A549 (cell line): ENCODE measurements at regions not wholly inside any gene's neighbourhood (a gene's known extent, or its start where the extent isn't known, plus 50 kb on each side); places are given as distances from the start of the nearest gene placed in this dataset.

ENCODE experiments used
- ATAC-seq, 2 experiments: fragments of 200-7000 bp in 1 of 2; fragments of >200 bp in 1 of 2; cut with Nextera tagmentation in 1 of 2; cut with Tn5 transposase in 1 of 2; 3 replicates each; pipeline versions ENCODE4 v1.8.0 to v1.9.1; 2018 to 2020; ENCODE audit warnings: mild to moderate bottlenecking in 1 of 2, moderate library complexity in 1 of 2
- CTCF ChIA-PET: fragments of 300-600 bp; sonication (Branson Sonifier 250); formaldehyde crosslinking; extraction: SDS; loops from one replicate; lab custom pipeline; 2021; ENCODE audit warnings: antibody characterized with exemption, inconsistent platforms; lab: Yijun Ruan, JAX
- POLR2A ChIA-PET: fragments of 350-600 bp; formaldehyde crosslinking; extraction: SDS; loops from one replicate; lab custom pipeline; 2021; ENCODE audit warnings: antibody characterized with exemption, inconsistent platforms; lab: Yijun Ruan, JAX
- DNase-seq, 2 experiments: peaks; one replicate each; pipeline versions ENCODE4 v3.0.0 to v3.0.0-alpha.2; 2011 to 2016; ENCODE audit warnings: low read depth in 1 of 2, low spot score in 1 of 2
- FAIRE-seq: peaks from 2 replicates; lab custom pipeline; 2011; peaks lifted over from hg19 to GRCh38; lab: Jason Lieb, UNC
- H3K27ac ChIP-seq, 2 experiments: fragments of >200 bp; sonication (Bioruptor Twin); formaldehyde crosslinking; 3 replicates each; pipeline ENCODE4 v1.5.1; 2016 to 2017
- H3K4me1 ChIP-seq: fragments of >200 bp; sonication (Bioruptor Twin); formaldehyde crosslinking; 3 replicates; pipeline ENCODE4 v1.6.1; 2016
- H3K4me2 ChIP-seq: fragments of >200 bp; sonication (Bioruptor Twin); formaldehyde crosslinking; 3 replicates; pipeline ENCODE4 v1.6.1; 2016
- H3K4me3 ChIP-seq: fragments of >200 bp; sonication (Bioruptor Twin); formaldehyde crosslinking; 3 replicates; pipeline ENCODE4 v1.5.1; 2016
- H3K9me3 ChIP-seq: fragments of >200 bp; sonication (Bioruptor Twin); formaldehyde crosslinking; 3 replicates; pipeline ENCODE4 v1.6.1; 2016
- CBX2 ChIP-seq: fragments of 200-600 bp; sonication (generic); IDR thresholded peaks from 2 replicates; pipeline ENCODE4 v1.6.1; 2016; ENCODE audit warnings: low read depth, mild to moderate bottlenecking, borderline replicate concordance
- CHD4 ChIP-seq: fragments of 200-600 bp; sonication (generic); IDR thresholded peaks from 2 replicates; pipeline ENCODE4 v1.6.1; 2016; ENCODE audit warnings: antibody characterized with exemption, mild to moderate bottlenecking, borderline replicate concordance
- EHMT2 ChIP-seq: fragments of 200-600 bp; sonication (generic); IDR thresholded peaks from 2 replicates; pipeline ENCODE4 v1.6.1; 2016; ENCODE audit warnings: antibody characterized with exemption, low read depth, mild to moderate bottlenecking, moderate library complexity
- EP300 ChIP-seq, 2 experiments: fragments of >200 bp; sonication (Bioruptor Twin); formaldehyde crosslinking; IDR thresholded peaks; 2 replicates in 1 of 2; 3 replicates in 1 of 2; pipeline ENCODE4 v1.6.1; 2016 to 2017
- ESRRA ChIP-seq: fragments of 150-350 bp; IDR thresholded peaks from 2 replicates; pipeline ENCODE4 v1.6.1; 2014; ENCODE audit warnings: mild to moderate bottlenecking, low read length, borderline replicate concordance
- HEYL ChIP-seq: fragments of 250-450 bp; sonication (Bioruptor Pico); IDR thresholded peaks from 2 replicates; pipeline ENCODE4 v1.8.0; 2021; ENCODE audit warnings: mild to moderate bottlenecking, moderate library complexity
- HOXA7 ChIP-seq: fragments of 250-450 bp; sonication (Bioruptor Pico); IDR thresholded peaks from 2 replicates; pipeline ENCODE4 v1.5.0; 2020; ENCODE audit warnings: mild to moderate bottlenecking, moderate library complexity
- KDM1A ChIP-seq: fragments of 200-600 bp; sonication (generic); IDR thresholded peaks from 2 replicates; pipeline ENCODE4 v1.6.1; 2016; ENCODE audit warnings: low read depth, mild to moderate bottlenecking
- MAFK ChIP-seq: fragments of 450-650 bp; IDR thresholded peaks from 2 replicates; pipeline ENCODE4 v1.6.1; 2014; ENCODE audit not compliant: partially characterized antibody
- MYC ChIP-seq: IDR thresholded peaks from 2 replicates; pipeline ENCODE4 v1.6.1; 2012; ENCODE audit warnings: mild to moderate bottlenecking, inconsistent platforms, low read length, improper control_type of control experiment, borderline replicate concordance
- PHF8 ChIP-seq: fragments of 200-600 bp; sonication (generic); IDR thresholded peaks from 2 replicates; pipeline ENCODE4 v1.6.1; 2016; ENCODE audit warnings: low read depth, mild to moderate bottlenecking, antibody characterized with exemption, moderate library complexity, borderline replicate concordance
- RARB ChIP-seq: fragments of 250-450 bp; sonication (Bioruptor Pico); IDR thresholded peaks from 2 replicates; pipeline ENCODE4 v1.8.0; 2021; ENCODE audit warnings: mild to moderate bottlenecking, moderate library complexity
- WGBS: methylation state at CpG from one replicate; pipeline ENCODE4 v1.1.6; 2017; ENCODE audit errors: missing lambda C conversion rate; 5-methylcytosine and 5-hydroxymethylcytosine counted together
- TF ChIP-seq, protein P1 (sequence below): fragments of 250-450 bp; sonication (Bioruptor Pico); IDR thresholded peaks from 2 replicates; pipeline ENCODE4 v1.5.0; 2020; ENCODE audit warnings: low read depth, mild to moderate bottlenecking, moderate library complexity
- TF ChIP-seq, protein P2 (sequence below): fragments of 250-450 bp; sonication (Bioruptor Pico); IDR thresholded peaks from 2 replicates; pipeline ENCODE4 v1.5.0; 2021; ENCODE audit warnings: mild to moderate bottlenecking, moderate library complexity, borderline replicate concordance
- TF ChIP-seq, protein P3 (sequence below): fragments of 450-650 bp; IDR thresholded peaks from 2 replicates; pipeline ENCODE4 v1.6.1; 2014; ENCODE audit warnings: antibody characterized with exemption
- TF ChIP-seq, protein P4 (sequence below): fragments of 150-350 bp; IDR thresholded peaks from 2 replicates; pipeline ENCODE4 v1.6.1; 2014; ENCODE audit warnings: low read depth, mild to moderate bottlenecking, low read length
- TF ChIP-seq, protein P5 (sequence below): fragments of >200 bp; sonication (Bioruptor Twin); formaldehyde crosslinking; IDR thresholded peaks from 3 replicates; pipeline ENCODE4 v1.5.1; 2016
- TF ChIP-seq, protein P6 (sequence below): fragments of >200 bp; sonication (Bioruptor Twin); formaldehyde crosslinking; IDR thresholded peaks from 3 replicates; pipeline ENCODE4 v1.6.1; 2016
- TF ChIP-seq, protein P7 (sequence below): fragments of >200 bp; sonication (Bioruptor Twin); formaldehyde crosslinking; IDR thresholded peaks from 2 replicates; pipeline ENCODE4 v1.6.1; 2016

DNA sequence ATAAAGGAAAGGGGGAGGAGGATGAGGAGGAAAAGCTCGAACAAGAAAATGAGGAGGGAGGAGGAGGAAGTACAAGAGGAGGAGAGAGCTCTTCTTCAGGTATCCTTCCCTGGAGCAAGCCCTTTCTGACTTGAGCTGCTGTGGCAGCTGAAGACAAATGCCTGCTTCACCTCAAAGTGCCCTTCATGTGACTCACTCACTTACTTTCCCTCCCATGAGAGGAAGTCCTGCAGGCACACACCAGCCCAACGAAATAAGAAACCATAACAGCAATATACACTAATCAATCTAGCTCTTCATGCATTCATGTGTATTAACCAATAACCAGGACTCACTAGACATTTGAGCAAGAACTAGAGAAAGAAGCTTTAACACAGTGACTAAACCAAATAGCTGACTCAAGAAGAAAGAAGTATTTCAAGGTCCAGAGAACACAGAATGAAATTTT, 251.9 kb downstream of the IGSF11 start:
- CTCF ChIA-PET: no interaction called here
- FAIRE-seq: no peak
- H3K27ac ChIP-seq: no peak overlapping the region

DNA sequence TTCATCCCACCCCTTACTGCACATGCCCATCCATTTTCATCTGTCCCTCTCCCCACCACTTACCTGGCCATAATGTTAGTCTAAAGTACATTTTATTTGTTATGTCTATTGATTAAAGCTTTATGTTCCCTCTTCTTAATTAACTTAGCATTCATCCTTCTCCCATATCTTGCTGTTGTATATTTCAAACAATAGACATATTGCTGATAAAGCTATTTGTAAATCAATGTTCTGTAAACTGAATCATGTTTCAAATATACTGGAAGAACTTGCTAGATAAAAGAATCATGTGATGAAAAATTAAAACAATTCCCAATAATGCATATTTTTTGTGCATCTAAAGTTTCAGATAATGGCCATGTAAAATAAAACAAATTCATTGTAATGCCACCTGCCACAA, 249.2 kb downstream of the IGSF11 start:
- TF ChIP-seq MYC (no peak), MAFK (peak; percentile 72)
- Histone ChIP-seq H3K4me3 (no peak overlapping the region), H3K4me2 (no peak overlapping the region), H3K27ac (no peak overlapping the region), H3K4me1 (no peaks in the 10 kb centered on the region), H3K9me3 (no peaks in the 10 kb centered on the region)
- CTCF ChIA-PET: no interaction called here
- POLR2A ChIA-PET: no interaction called here
- FAIRE-seq (no peak), DNase-seq (no peak), ATAC-seq (no peak)

More for the DNA sequence above, 251.9 kb downstream of the IGSF11 start:
- 0% methylated on average over 2 of the region's 2 CpGs for WGBS
- DNase-seq: no peak
- Histone ChIP-seq H3K4me1 (no peaks in the 10 kb centered on the region), H3K4me3 (no peak overlapping the region), H3K4me2 (no peak overlapping the region), H3K9me3 (no peaks in the 10 kb centered on the region)
- ATAC-seq: no peak
- TF ChIP-seq KDM1A (no peak), HOXA7 (no peak), PHF8 (no peak), EHMT2 (no peak), CBX2 (no peak), CHD4 (no peak), EP300 (IDR thresholded peaks at IDR 0.05) (no peak), RARB (CRISPR knock-in tag) (no peak)
- TF ChIP-seq, protein P1, sequence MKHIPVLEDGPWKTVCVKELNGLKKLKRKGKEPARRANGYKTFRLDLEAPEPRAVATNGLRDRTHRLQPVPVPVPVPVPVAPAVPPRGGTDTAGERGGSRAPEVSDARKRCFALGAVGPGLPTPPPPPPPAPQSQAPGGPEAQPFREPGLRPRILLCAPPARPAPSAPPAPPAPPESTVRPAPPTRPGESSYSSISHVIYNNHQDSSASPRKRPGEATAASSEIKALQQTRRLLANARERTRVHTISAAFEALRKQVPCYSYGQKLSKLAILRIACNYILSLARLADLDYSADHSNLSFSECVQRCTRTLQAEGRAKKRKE (CRISPR knock-in tag): no peak
- TF ChIP-seq, protein P2, sequence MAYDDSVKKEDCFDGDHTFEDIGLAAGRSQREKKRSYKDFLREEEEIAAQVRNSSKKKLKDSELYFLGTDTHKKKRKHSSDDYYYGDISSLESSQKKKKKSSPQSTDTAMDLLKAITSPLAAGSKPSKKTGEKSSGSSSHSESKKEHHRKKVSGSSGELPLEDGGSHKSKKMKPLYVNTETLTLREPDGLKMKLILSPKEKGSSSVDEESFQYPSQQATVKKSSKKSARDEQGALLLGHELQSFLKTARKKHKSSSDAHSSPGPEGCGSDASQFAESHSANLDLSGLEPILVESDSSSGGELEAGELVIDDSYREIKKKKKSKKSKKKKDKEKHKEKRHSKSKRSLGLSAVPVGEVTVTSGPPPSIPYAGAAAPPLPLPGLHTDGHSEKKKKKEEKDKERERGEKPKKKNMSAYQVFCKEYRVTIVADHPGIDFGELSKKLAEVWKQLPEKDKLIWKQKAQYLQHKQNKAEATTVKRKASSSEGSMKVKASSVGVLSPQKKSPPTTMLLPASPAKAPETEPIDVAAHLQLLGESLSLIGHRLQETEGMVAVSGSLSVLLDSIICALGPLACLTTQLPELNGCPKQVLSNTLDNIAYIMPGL (CRISPR knock-in tag): no peak
- TF ChIP-seq, protein P3, sequence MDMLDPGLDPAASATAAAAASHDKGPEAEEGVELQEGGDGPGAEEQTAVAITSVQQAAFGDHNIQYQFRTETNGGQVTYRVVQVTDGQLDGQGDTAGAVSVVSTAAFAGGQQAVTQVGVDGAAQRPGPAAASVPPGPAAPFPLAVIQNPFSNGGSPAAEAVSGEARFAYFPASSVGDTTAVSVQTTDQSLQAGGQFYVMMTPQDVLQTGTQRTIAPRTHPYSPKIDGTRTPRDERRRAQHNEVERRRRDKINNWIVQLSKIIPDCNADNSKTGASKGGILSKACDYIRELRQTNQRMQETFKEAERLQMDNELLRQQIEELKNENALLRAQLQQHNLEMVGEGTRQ: no peak
- TF ChIP-seq, protein P4, sequence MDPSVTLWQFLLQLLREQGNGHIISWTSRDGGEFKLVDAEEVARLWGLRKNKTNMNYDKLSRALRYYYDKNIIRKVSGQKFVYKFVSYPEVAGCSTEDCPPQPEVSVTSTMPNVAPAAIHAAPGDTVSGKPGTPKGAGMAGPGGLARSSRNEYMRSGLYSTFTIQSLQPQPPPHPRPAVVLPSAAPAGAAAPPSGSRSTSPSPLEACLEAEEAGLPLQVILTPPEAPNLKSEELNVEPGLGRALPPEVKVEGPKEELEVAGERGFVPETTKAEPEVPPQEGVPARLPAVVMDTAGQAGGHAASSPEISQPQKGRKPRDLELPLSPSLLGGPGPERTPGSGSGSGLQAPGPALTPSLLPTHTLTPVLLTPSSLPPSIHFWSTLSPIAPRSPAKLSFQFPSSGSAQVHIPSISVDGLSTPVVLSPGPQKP: no peak
- TF ChIP-seq, protein P5, sequence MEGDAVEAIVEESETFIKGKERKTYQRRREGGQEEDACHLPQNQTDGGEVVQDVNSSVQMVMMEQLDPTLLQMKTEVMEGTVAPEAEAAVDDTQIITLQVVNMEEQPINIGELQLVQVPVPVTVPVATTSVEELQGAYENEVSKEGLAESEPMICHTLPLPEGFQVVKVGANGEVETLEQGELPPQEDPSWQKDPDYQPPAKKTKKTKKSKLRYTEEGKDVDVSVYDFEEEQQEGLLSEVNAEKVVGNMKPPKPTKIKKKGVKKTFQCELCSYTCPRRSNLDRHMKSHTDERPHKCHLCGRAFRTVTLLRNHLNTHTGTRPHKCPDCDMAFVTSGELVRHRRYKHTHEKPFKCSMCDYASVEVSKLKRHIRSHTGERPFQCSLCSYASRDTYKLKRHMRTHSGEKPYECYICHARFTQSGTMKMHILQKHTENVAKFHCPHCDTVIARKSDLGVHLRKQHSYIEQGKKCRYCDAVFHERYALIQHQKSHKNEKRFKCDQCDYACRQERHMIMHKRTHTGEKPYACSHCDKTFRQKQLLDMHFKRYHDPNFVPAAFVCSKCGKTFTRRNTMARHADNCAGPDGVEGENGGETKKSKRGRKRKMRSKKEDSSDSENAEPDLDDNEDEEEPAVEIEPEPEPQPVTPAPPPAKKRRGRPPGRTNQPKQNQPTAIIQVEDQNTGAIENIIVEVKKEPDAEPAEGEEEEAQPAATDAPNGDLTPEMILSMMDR: no peak
- POLR2A ChIA-PET: no interaction called here

DNA sequence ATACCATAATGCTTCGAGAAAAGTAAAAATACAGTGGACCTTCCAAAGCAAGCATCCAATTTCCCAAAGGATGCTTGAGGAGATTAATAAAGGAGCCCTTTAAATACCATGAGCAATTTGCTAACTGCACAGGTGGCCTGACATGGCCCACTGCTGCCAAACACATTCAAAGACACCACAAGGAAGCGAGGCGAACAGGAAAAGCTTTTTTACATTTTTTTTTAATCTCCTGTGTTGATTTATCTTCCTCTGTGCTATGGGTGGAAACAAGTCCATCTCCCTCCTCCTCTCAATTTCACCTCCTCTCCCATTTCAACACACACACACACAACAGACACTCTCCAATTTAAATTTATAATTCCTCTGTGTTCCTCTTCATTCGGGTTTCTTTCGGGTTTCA, 243.4 kb downstream of the IGSF11 start:
- Histone ChIP-seq H3K27ac (no peak overlapping the region), H3K4me2 (no peak overlapping the region), H3K4me1 (no peaks in the 10 kb centered on the region), H3K9me3 (no peaks in the 10 kb centered on the region), H3K4me3 (no peak overlapping the region)
- 22% methylated on average over 5 of the region's 5 CpGs for WGBS
- ATAC-seq: no peak
- ChIA-PET CTCF (no interaction called here), POLR2A (no interaction called here)
- TF ChIP-seq, protein P6, sequence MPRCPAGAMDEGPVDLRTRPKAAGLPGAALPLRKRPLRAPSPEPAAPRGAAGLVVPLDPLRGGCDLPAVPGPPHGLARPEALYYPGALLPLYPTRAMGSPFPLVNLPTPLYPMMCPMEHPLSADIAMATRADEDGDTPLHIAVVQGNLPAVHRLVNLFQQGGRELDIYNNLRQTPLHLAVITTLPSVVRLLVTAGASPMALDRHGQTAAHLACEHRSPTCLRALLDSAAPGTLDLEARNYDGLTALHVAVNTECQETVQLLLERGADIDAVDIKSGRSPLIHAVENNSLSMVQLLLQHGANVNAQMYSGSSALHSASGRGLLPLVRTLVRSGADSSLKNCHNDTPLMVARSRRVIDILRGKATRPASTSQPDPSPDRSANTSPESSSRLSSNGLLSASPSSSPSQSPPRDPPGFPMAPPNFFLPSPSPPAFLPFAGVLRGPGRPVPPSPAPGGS: no peak
- TF ChIP-seq, protein P7, sequence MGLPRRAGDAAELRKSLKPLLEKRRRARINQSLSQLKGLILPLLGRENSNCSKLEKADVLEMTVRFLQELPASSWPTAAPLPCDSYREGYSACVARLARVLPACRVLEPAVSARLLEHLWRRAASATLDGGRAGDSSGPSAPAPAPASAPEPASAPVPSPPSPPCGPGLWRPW: no peak
- TF ChIP-seq ESRRA (no peak), HOXA7 (no peak), HEYL (CRISPR knock-in tag) (no peak)
- FAIRE-seq: no peak
- no peak for DNase-seq
